Superior temporal gyrus (tissue), 1 donor: ENCODE measurements at regions not wholly inside any gene's neighbourhood (a gene's known extent, or its start where the extent isn't known, plus 50 kb on each side); places are given as distances from the start of the nearest gene placed in this dataset.
A peak's percentile ranks its signal among the peaks of the same experiment; 100 is the strongest.

Experiments
- DNase-seq: peaks from one replicate; pipeline ENCODE4 v3.0.0-alpha.2; 2016; ENCODE audit errors: extremely low spot score

- no peak for DNase-seq
Observed at GRCh38 chr15:93319121-93319814, 230.3 kb upstream of the RGMA start.

DNA sequence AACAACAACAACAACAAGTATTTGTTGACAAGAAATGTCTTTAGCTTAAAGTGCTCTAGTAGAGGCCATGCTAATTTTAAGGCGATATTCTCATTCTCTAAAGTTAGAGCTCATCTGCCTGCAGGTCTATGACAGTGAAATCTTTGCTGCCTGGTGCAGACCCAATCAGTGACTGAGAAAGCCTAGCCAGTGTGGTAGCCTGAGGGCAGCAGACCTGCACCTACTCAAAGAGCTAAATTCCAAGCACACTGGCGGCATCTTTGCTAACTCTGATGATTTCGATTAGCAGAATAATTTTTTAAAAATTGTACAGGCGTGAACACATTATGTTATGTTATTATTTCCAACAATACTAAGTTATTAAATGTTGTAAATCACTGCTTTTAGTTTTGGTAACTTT is 228.8 kb upstream of the RGMA start:
- no peak for DNase-seq

- DNase-seq = no peak
Observed at GRCh38 chr15:93314245-93314644, 225.2 kb upstream of the RGMA start.

GRCh38 chr15:93312891-93313486 is 224.0 kb upstream of the RGMA start:
- DNase-seq = peak; percentile 61

DNA sequence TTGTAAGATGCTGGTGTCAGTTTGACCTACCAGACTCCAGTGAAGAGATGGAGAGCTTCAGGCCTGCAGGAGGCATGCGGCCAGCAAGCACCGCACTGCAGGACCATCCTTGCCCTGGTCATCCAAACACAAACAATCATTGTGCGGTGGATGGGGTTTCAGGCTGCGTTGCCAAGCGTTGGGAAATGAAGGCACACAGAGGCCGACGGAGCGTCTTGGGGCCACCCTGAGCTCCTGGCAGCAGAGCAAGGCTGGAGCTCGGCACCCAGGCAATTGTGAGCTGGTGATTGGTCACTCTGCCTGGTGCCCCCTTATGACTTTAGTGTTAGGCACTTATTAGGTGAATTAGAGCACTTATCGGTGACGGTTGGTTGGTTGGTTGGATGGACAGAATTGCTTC is 222.6 kb upstream of the RGMA start:
- no peak for DNase-seq

DNA sequence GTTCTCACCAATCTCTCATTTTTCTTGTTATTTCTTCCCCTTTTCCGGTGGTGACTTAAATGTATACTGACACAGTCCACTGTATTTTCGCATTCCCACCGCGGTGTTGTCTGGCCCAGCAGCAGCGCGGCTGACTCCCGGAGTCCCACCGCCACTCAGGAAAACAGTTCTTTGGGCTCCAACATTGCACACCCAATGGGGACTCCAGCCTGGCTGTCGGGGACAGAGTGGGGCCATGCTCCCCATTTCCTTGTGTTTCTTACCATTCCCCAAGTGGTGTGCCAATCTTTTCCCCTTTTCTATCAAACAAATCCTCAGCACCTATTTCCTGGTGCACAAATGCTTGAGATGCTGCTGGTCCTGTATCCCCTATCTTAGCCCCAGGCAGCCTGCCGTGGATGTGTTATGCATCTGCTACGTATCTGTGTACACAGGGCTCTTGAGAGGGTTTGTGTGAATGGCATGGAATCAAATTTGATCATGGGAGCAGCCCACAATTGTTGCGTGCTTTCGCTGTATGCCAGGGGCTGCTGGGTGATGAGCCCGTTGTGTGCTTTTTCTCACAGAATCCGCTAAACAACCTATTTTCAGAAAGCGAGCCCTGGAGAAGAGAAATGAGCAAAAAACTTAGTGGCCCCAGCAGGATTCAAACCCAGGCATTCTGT is 219.1 kb upstream of the RGMA start:
- no peak for DNase-seq

DNA sequence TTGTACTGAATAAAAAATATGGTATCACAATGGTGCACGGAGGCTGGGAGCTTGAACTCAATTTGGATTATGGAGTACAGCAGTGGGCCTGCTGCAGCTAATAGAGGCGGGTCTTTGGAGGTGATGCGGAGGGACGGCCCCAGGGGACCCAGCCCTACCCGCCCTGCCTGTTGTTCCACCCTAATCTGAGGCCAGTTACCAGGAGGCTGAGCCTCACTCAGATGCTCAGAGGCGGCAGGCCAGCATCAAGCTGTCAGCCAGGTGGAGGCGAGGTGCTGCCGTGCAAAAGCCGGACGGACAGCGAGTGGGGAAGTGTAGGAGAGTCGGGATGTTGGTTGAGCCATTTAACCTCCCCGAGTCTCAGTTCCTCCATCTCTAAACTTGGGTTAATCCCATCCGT is 218.5 kb upstream of the RGMA start:
- DNase-seq = no peak

DNA sequence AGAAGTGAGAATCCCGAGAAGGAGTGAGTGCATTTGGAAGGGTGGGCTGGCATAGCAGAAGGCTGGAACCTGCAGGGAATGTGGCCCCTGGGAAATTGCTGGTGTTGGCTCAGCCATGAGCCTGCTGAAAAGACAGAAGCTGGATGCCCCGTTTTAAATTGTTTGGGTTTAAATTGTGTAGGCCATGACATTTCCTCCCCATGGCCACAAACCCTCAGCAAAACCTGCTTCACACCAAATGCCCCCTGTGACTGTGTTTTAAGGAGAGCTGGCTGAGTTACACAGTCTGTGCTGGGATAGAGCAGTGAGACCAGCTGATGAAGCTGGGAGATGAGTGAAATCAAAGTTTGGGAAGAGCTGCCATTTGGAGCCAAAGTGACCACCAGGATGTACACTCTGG is 216.3 kb upstream of the RGMA start:
- DNase-seq = no peak

- peak; percentile 82 for DNase-seq
Observed at GRCh38 chr15:93302080-93302765, 213.2 kb upstream of the RGMA start.

DNA sequence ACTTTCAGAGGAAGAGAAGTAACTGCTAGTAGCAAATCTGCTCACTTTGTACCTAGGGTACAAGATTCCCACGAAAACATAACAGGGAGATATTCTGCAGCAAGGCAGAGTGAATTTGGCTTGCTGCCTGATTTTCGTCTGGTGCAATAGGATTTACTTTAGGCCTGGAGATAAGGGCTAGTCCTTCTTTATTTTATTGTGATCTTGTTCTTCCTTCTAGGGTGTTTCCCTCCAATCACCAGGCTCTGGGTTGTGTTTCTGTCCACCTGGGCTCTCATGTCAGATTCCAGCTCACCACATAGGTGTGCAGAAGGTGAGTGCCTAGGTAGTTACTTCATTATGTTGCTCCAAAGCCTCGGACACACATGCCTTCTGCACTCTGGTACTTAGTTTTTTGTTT is 211.8 kb upstream of the RGMA start:
- no peak for DNase-seq

- DNase-seq = no peak
Observed at GRCh38 chr15:93299675-93300074, 210.7 kb upstream of the RGMA start.

GRCh38 chr15:93298901-93299300 is 209.9 kb upstream of the RGMA start:
- no peak for DNase-seq

DNA sequence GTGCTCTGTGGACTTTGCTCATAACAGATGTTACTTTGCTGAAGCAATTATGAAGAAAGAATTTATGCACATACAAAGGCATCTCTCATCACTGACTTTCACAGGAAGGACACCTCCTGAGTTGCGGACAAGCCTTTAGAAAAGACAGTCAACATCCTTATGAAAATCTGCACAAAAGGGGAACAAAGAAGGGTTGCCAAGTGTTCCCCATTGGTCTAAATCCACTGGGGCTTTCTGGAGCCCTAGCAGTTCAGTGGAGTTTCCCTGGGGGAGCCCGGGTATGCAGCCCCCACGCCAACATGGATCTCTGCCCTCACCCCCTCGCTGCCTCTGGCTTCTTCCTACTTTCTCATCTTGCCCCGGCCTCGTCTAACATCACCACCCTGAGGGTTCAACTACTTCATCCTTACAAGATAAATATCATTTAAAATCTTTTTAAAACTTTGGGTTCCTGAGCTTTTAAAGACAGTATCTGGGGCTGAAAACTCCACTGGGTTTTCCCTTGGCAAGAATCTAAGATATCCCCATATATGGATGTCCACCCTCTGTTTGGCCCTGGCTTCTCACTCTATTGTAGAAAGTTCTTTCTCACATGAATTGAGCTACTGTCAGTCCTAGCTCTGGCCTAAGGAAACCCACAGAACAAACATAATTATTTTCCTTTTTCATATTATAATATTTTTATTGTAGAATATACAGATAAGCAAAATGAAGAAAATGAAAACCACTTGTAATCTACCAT is 207.9 kb upstream of the RGMA start:
- DNase-seq = no peak

DNA sequence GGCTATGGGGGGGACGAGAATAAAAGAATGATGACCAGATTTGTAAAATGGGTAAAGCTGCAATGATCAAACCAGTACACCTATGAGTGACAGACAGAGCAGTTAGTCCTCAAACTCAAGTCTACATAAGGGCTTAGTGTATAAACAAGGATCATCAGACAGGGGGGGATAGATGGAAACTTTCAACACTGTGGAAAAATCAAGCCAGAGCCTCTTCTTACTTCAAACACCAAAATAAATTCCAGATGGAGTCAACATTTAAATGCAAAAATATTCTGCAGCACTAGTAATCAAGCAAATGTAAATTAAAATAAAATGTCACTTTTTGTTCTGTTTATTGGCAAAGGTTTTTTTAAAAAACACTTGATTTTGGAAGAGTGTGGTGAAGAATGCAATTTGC is 205.9 kb upstream of the RGMA start:
- DNase-seq = no peak

- no peak for DNase-seq
Observed at GRCh38 chr15:93294066-93294465, 205.1 kb upstream of the RGMA start.

- DNase-seq = no peak
Observed at GRCh38 chr15:93291380-93291779, 202.4 kb upstream of the RGMA start.

DNA sequence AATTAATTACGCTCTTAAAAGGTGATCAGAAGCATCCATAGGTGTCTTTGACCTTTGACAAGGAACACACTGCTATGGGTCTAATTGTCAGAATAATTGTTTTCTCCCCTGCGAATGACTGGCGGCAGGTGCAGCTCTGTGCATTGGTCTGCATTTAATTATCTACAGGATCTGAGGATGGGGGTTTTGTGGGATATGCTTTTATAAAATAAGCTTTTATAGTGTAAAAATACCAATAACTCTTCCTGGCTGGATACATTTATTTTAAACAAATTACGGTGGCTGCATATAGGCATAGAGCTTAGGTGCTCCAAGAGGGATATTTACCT is 201.6 kb upstream of the RGMA start:
- no peak for DNase-seq

DNA sequence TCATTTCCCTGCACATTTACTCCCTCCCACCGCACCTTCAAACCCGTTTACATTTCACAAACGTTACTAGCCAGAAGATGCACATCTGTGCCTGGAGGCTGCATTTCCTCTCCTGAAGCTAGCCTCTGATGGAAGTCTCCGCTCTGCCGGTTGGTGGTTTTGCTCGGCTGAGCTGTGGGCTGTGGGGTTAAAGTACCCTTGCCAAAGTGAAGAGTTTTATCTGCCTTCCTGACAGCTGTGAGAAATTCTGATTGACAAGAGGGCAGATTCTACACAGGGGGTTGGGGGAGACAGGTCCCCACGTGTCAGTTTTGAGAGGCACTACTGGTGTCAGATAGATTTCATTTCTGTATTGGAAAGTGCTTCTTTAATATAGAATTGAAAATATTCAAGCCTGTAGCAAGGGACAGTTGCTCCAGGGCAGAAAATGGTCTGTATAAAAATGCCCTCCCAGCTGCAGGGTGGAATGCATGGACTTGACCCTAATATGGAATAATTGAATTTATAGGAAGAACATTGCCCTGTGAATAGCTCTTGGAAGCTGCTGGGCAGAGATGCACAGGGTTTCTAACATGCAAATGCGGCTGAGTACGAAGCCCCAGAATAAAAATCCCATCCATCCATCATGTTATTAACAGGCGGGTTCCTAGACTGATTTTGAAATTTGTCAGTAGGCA is 201.1 kb upstream of the RGMA start:
- no peak for DNase-seq

DNA sequence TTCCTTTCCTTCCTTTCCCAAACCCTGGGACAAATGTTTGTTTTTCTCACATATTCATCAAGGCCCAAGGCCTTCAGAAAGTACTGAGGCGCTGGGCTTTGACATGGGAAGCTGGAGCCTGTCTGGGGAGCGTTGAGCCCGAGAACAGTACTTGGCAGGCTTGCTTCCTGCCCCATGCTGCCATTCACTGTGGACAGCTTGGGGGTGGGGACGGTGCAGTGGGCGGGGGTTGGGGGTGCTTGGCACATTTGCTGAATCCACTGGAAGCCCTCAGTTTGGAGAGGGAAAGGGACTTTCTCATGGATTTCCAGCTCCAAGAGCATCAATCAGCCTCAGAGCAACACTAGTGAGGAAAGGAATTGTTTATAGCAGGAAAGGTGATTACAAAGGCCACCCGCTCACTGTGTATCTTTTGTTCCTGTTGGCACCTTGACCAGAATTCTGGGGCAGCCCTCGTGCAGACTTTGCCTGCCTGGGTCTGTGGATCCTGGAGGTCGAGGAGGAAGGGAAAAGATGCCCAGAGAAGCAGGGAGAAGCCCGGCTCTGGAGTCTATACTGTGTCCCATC is 199.8 kb upstream of the RGMA start:
- DNase-seq = no peak

DNA sequence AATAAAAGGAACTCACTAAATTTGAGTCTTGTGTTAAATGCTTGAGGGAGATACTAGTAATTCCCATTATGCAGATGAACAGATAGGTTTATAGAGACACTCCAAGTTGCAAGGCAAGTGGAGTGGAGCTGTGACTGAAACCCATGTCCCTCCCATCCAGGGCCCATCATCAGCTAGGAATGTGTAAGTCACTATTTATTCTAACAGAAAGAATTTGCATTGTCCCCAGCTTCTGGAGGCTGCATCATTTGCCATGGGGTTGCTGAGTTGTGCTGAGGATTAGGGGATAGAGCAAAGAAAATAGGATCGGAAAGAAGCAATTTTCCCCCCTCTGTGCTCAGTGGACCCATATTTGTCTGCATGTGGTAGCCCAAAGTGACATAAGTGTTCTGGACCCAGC is 197.4 kb upstream of the RGMA start:
- no peak for DNase-seq

GRCh38 chr15:93283854-93284253 is 194.8 kb upstream of the RGMA start:
- DNase-seq = no peak
